H1 (cell line): ENCODE measurements at regions not wholly inside any gene's neighbourhood (a gene's known extent, or its start where the extent isn't known, plus 50 kb on each side); places are given as distances from the start of the nearest gene placed in this dataset.

ENCODE experiments used
- CTCF ChIA-PET: fragments of 300-600 bp; sonication (Branson Sonifier 250); formaldehyde crosslinking; loops from one replicate; lab custom pipeline; 2021; ENCODE audit not compliant: partially characterized antibody; lab: Charles Lee
- POLR2A ChIA-PET: fragments of 300-600 bp; sonication (Branson Sonifier 250); formaldehyde crosslinking; loops from one replicate; lab custom pipeline; 2021; ENCODE audit warnings: inconsistent platforms; ENCODE audit not compliant: partially characterized antibody; lab: Charles Lee
- DNase-seq, 2 experiments: peaks; one replicate each; pipeline versions ENCODE4 v3.0.0 to v3.0.0-alpha.2; 2010 to 2022; ENCODE audit warnings: low spot score in 2 of 2, low read depth in 1 of 2, mixed read lengths in 1 of 2
- FAIRE-seq: peaks from 2 replicates; lab custom pipeline; 2011; peaks lifted over from hg19 to GRCh38; lab: Jason Lieb, UNC
- H2AFZ ChIP-seq: 2 replicates; pipeline ENCODE4 v1.8.1; 2012; ENCODE audit warnings: low read length, inconsistent platforms
- H2AK5ac ChIP-seq: 2 replicates; pipeline ENCODE4 v1.6.1; 2013; ENCODE audit warnings: low read depth, low read length
- H2BK120ac ChIP-seq: replicated peaks from 2 replicates; pipeline ENCODE3; 2013; ENCODE audit warnings: low read depth, low read length, inconsistent platforms
- H2BK12ac ChIP-seq: 2 replicates; pipeline ENCODE4 v1.6.1; 2013; ENCODE audit warnings: low read depth, low read length
- H2BK15ac ChIP-seq: 2 replicates; pipeline ENCODE4 v1.6.1; 2013; ENCODE audit warnings: low read length
- H2BK20ac ChIP-seq: 2 replicates; pipeline ENCODE4 v1.6.1; 2013; ENCODE audit warnings: low read length
- H2BK5ac ChIP-seq: 2 replicates; pipeline ENCODE4 v1.6.1; 2013; ENCODE audit warnings: low read depth, low read length
- H3K14ac ChIP-seq: 2 replicates; pipeline ENCODE4 v1.6.1; 2013; ENCODE audit warnings: inconsistent platforms; ENCODE audit not compliant: insufficient read length
- H3K18ac ChIP-seq: 2 replicates; pipeline ENCODE4 v1.6.1; 2013; ENCODE audit warnings: low read length; ENCODE audit errors: extremely low read depth
- H3K23ac ChIP-seq: 2 replicates; pipeline ENCODE4 v1.6.1; 2013; ENCODE audit warnings: inconsistent platforms; ENCODE audit not compliant: insufficient read length
- H3K23me2 ChIP-seq: 2 replicates; pipeline ENCODE4 v1.6.1; 2013; ENCODE audit warnings: low read depth, low read length
- H3K27ac ChIP-seq: 2 replicates; pipeline ENCODE4 v1.6.1; 2011; ENCODE audit warnings: low read depth, low read length, inconsistent platforms
- H3K27me3 ChIP-seq, 4 experiments: replicated peaks in 1 of 4; 1 replicate in 1 of 4; 2 replicates in 3 of 4; pipeline versions ENCODE4 v1.6.1 to v1.8.1; 2011 to 2013; ENCODE audit warnings: low read length in 3 of 4, mild to moderate bottlenecking in 3 of 4, inconsistent platforms in 2 of 4, mixed read lengths in 2 of 4, moderate library complexity in 1 of 4; ENCODE audit not compliant: control insufficient read depth in 3 of 4, insufficient read depth in 3 of 4; ENCODE audit errors: extremely low read depth in 1 of 4
- H3K36me3 ChIP-seq, 4 experiments: 2 replicates each; pipeline versions ENCODE4 v1.6.1 to v1.8.1; 2011 to 2013; ENCODE audit warnings: mild to moderate bottlenecking in 4 of 4, low read length in 3 of 4, moderate library complexity in 2 of 4, control low read depth in 1 of 4, inconsistent platforms in 1 of 4; ENCODE audit not compliant: insufficient read depth in 4 of 4, control insufficient read depth in 2 of 4
- H3K4ac ChIP-seq: replicated peaks from 2 replicates; pipeline ENCODE3; 2013; ENCODE audit warnings: low read length, low read depth, mixed read lengths, inconsistent platforms; ENCODE audit not compliant: insufficient read length
- H3K4me1 ChIP-seq, 4 experiments: replicated peaks in 1 of 4; 1 replicate in 1 of 4; 2 replicates in 3 of 4; pipeline versions ENCODE4 v1.6.1 to v1.8.1; 2011 to 2013; ENCODE audit warnings: low read length in 3 of 4, inconsistent platforms in 2 of 4, mixed read lengths in 1 of 4; ENCODE audit not compliant: insufficient read depth in 4 of 4, control insufficient read depth in 3 of 4
- H3K4me2 ChIP-seq, 2 experiments: 2 replicates each; pipeline versions ENCODE4 v1.6.1 to v1.8.1; 2011 to 2013; ENCODE audit warnings: low read depth in 2 of 2, low read length in 2 of 2, control low read depth in 1 of 2, inconsistent platforms in 1 of 2, mild to moderate bottlenecking in 1 of 2; ENCODE audit not compliant: insufficient read depth in 1 of 2
- H3K4me3 ChIP-seq, 4 experiments: fragments of 200-600, 300-600 bp in 1 of 4; sonication (generic), shearing (Covaris generic), sonication (Bioruptor Twin) in 1 of 4; 2 replicates each; pipeline versions ENCODE4 v1.5.1 to v1.8.1; 2011 to 2016; ENCODE audit warnings: low read length in 4 of 4, low read depth in 3 of 4, control low read depth in 2 of 4, inconsistent platforms in 2 of 4, mild to moderate bottlenecking in 2 of 4, mixed read lengths in 1 of 4, moderate library complexity in 1 of 4; ENCODE audit not compliant: insufficient read depth in 2 of 4; ENCODE audit errors: extremely low read depth in 1 of 4
- H3K56ac ChIP-seq: replicated peaks from 2 replicates; pipeline ENCODE3; 2013; ENCODE audit warnings: low read depth, mild to moderate bottlenecking, mixed read lengths, low read length, inconsistent platforms; ENCODE audit not compliant: insufficient read length
- H3K79me1 ChIP-seq: 2 replicates; pipeline ENCODE4 v1.6.1; 2013; ENCODE audit warnings: low read depth, low read length, control low read depth
- H3K79me2 ChIP-seq, 2 experiments: 2 replicates each; pipeline versions ENCODE4 v1.6.1 to v1.8.1; 2012 to 2013; ENCODE audit warnings: low read length in 2 of 2, mild to moderate bottlenecking in 2 of 2, inconsistent platforms in 1 of 2; ENCODE audit not compliant: insufficient read depth in 2 of 2, control insufficient read depth in 1 of 2
- H3K9ac ChIP-seq, 4 experiments: replicated peaks in 1 of 4; 1 replicate in 1 of 4; 2 replicates in 3 of 4; pipeline versions ENCODE4 v1.6.1 to v1.8.1; 2011 to 2013; ENCODE audit warnings: low read depth in 3 of 4, low read length in 3 of 4, control low read depth in 2 of 4, mild to moderate bottlenecking in 2 of 4, moderate library complexity in 2 of 4, inconsistent platforms in 1 of 4; ENCODE audit errors: extremely low read depth in 1 of 4
- H3K9me3 ChIP-seq, 2 experiments: 2 replicates each; pipeline versions ENCODE4 v1.6.1 to v1.8.1; 2012 to 2013; ENCODE audit warnings: mild to moderate bottlenecking in 2 of 2, moderate library complexity in 2 of 2, control low read depth in 1 of 2, inconsistent platforms in 1 of 2, low read depth in 1 of 2, low read length in 1 of 2, mixed read lengths in 1 of 2; ENCODE audit not compliant: insufficient read depth in 2 of 2
- H4K20me1 ChIP-seq, 2 experiments: replicated peaks in 1 of 2; 2 replicates each; pipeline versions ENCODE3 to v1.8.1; 2011 to 2013; ENCODE audit warnings: inconsistent platforms in 2 of 2, low read length in 2 of 2, mild to moderate bottlenecking in 1 of 2; ENCODE audit not compliant: insufficient read depth in 2 of 2, control insufficient read depth in 1 of 2
- H4K5ac ChIP-seq: 2 replicates; pipeline ENCODE4 v1.6.1; 2013; ENCODE audit warnings: low read length, low read depth, mixed read lengths, inconsistent platforms; ENCODE audit not compliant: insufficient read length
- H4K8ac ChIP-seq: 2 replicates; pipeline ENCODE4 v1.8.0; 2013; ENCODE audit warnings: mild to moderate bottlenecking, moderate library complexity, low read length, inconsistent platforms; ENCODE audit not compliant: insufficient read depth; ENCODE audit errors: extremely low read depth
- H4K91ac ChIP-seq: replicated peaks from 2 replicates; pipeline ENCODE3; 2013; ENCODE audit warnings: low read length, mixed read lengths, inconsistent platforms; ENCODE audit not compliant: insufficient read length
- GTF2F1 ChIP-seq: IDR thresholded peaks from 2 replicates; pipeline ENCODE4 v1.6.1; 2012; ENCODE audit warnings: low read depth, low read length, improper control_type of control experiment, borderline replicate concordance
- JUN ChIP-seq: IDR thresholded peaks from 2 replicates; pipeline ENCODE4 v1.6.1; 2011; ENCODE audit warnings: low read depth, mild to moderate bottlenecking, improper control_type of control experiment, low read length
- KDM5A ChIP-seq: fragments of 200-600 bp; IDR thresholded peaks from 2 replicates; pipeline ENCODE4 v1.7.1; 2012; ENCODE audit warnings: mild to moderate bottlenecking, low read length, inconsistent platforms, mixed read lengths
- NRF1 ChIP-seq: IDR thresholded peaks from 2 replicates; pipeline ENCODE4 v1.6.1; 2011; ENCODE audit warnings: mild to moderate bottlenecking, low read depth, low read length, improper control_type of control experiment
- POU5F1 ChIP-seq: IDR thresholded peaks from 2 replicates; pipeline ENCODE4 v1.6.1; 2011; ENCODE audit warnings: low read depth, mild to moderate bottlenecking, low read length, moderate library complexity
- RAD21 ChIP-seq, 2 experiments: IDR thresholded peaks in 1 of 2; conservative IDR thresholded peaks in 1 of 2; 2 replicates each; pipeline ENCODE4 v1.6.1; 2011; ENCODE audit warnings: low read depth in 2 of 2, low read length in 2 of 2, improper control_type of control experiment in 1 of 2, inconsistent platforms in 1 of 2, mild to moderate bottlenecking in 1 of 2, moderate library complexity in 1 of 2
- RBBP5 ChIP-seq: IDR thresholded peaks from 2 replicates; pipeline ENCODE4 v1.7.1; 2012; ENCODE audit warnings: low read depth, mild to moderate bottlenecking, inconsistent platforms, low read length, moderate library complexity, borderline replicate concordance
- RXRA ChIP-seq: IDR thresholded peaks from 2 replicates; pipeline ENCODE4 v1.6.1; 2011; ENCODE audit warnings: low read depth, mild to moderate bottlenecking, low read length, moderate library complexity; ENCODE audit not compliant: insufficient read depth

DNA sequence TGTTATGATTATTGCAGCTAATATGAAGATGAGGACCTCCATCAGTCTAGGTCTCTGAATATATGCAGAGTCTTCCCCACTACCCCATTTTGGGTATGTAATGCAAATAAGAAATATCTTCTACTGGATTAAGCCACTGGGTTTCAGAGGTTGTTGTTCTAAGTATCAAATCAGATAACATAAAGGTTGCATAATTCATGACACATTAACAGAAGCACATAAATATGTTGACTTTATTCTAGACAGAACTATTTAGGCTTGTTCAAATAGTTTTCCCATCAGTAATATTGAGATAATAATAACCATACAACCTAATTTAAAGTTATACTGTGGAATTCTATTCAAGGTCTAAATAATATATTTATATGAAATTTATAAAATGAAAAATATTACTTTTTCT, 157.1 kb downstream of the ETV1 start:
- H2BK5ac ChIP-seq = no peak overlapping the region
- H3K79me2 ChIP-seq = no peaks in the 10 kb centered on the region
- no peak overlapping the region for H2AFZ ChIP-seq
- H3K27me3 ChIP-seq = no peaks in the 10 kb centered on the region
- no peak overlapping the region for H2BK20ac ChIP-seq
- no peak overlapping the region for H3K14ac ChIP-seq
- TF ChIP-seq RXRA (no peak), NRF1 (no peak), KDM5A (no peak), JUN (no peak), RBBP5 (no peak), RAD21 (IDR thresholded peaks at IDR 0.05 in 1 of 2, conservative IDR thresholded peaks at IDR 0.05 in 1 of 2; ENCODE audit: low read depth in 2 of 2, low read length in 2 of 2) (no peak), GTF2F1 (no peak), POU5F1 (no peak)
- no peak overlapping the region for H3K56ac ChIP-seq
- no peak overlapping the region for H2BK15ac ChIP-seq
- no peaks in the 10 kb centered on the region for H3K36me3 ChIP-seq
- H3K9me3 ChIP-seq = no peaks in the 10 kb centered on the region
- no peak overlapping the region for H4K5ac ChIP-seq
- no peak overlapping the region for H3K27ac ChIP-seq
- H3K79me1 ChIP-seq = no peaks in the 10 kb centered on the region
- DNase-seq = no peak
- H3K23ac ChIP-seq = no peak overlapping the region
- H3K23me2 ChIP-seq = no peaks in the 10 kb centered on the region
- no peak overlapping the region for H3K4ac ChIP-seq
- H3K4me2 ChIP-seq = no peak overlapping the region
- no peak overlapping the region for H3K18ac ChIP-seq
- no peak overlapping the region for H4K8ac ChIP-seq
- H3K9ac ChIP-seq = no peak overlapping the region
- H2AK5ac ChIP-seq = no peak overlapping the region
- FAIRE-seq = no peak
- peaks cover 0 to 14% (median 6%) of the 10 kb centered on the region in 4 experiments; a peak in 6 of 7 replicates for H3K4me1 ChIP-seq
- no peaks in the 10 kb centered on the region for H4K20me1 ChIP-seq
- ChIA-PET CTCF (interaction anchor here (0.6 kb wide), 1 partner anchor 95 kb away, joined by 3 read pairs; no protein-coding TSS in a partner anchor), POLR2A (no interaction called here)
- no peak overlapping the region for H3K4me3 ChIP-seq
- H4K91ac ChIP-seq = no peak overlapping the region
- H2BK12ac ChIP-seq = no peak overlapping the region
- no peak overlapping the region for H2BK120ac ChIP-seq
